K562 (cell line): ENCODE measurements at regions not wholly inside any gene's neighbourhood (a gene's known extent, or its start where the extent isn't known, plus 50 kb on each side); places are given as distances from the start of the nearest gene placed in this dataset.

ENCODE experiments used
- ATAC-seq: fragments of 200-7000 bp; cut with Tn5 transposase; 3 replicates; pipeline ENCODE4 v1.9.1; 2020; ENCODE audit warnings: moderate library complexity
- BruUV-seq: library from RNA; stranded (reverse); fragments of 400-500 nt; replicated peaks from 2 replicates; lab custom pipeline; 2021; lab: Mats Ljungman, UMichigan
- CTCF ChIA-PET: fragments of 300-600 bp; formaldehyde crosslinking; extraction: SDS; loops from one replicate; lab custom pipeline; 2021; ENCODE audit warnings: low intra/inter-chr PET ratio; lab: Yijun Ruan, JAX
- POLR2A ChIA-PET: fragments of 300-600, 350-650 bp; sonication (Branson Sonifier 250); formaldehyde crosslinking; extraction: SDS; loops from one replicate; lab custom pipeline; 2021; ENCODE audit warnings: antibody characterized with exemption, inconsistent platforms; lab: Yijun Ruan, JAX
- DNase-seq, 4 experiments: peaks; one replicate each; pipeline versions ENCODE4 v3.0.0 to v3.0.0-alpha.2; 2011 to 2018; ENCODE audit warnings: low spot score in 3 of 4, mixed read lengths in 3 of 4; ENCODE audit errors: extremely low read depth in 1 of 4
- FAIRE-seq: peaks from 2 replicates; lab custom pipeline; 2011; peaks lifted over from hg19 to GRCh38; lab: Jason Lieb, UNC
- H2AFZ ChIP-seq: 2 replicates; pipeline ENCODE4 v1.6.0; 2011; ENCODE audit warnings: low read depth, low read length, control low read depth, inconsistent platforms
- H3K27ac ChIP-seq: fragments of 200-600 bp; 3 replicates; pipeline ENCODE4 v1.8.0; 2011; ENCODE audit warnings: low read depth, mild to moderate bottlenecking, control low read depth, inconsistent platforms, low read length, moderate library complexity, mixed read lengths; ENCODE audit errors: extremely low read depth
- H3K27me3 ChIP-seq, 2 experiments: fragments of 300-600 bp in 1 of 2; 2 replicates in 1 of 2; 3 replicates in 1 of 2; pipeline versions ENCODE4 v1.6.0 to v1.8.0; 2011; ENCODE audit warnings: inconsistent platforms in 2 of 2, low read length in 2 of 2, mild to moderate bottlenecking in 1 of 2, mixed read lengths in 1 of 2, moderate library complexity in 1 of 2; ENCODE audit not compliant: control insufficient read depth in 2 of 2, insufficient read depth in 2 of 2
- H3K36me3 ChIP-seq: fragments of 300-600 bp; 3 replicates; pipeline ENCODE4 v1.8.0; 2011; ENCODE audit warnings: mild to moderate bottlenecking, low read length, inconsistent platforms; ENCODE audit not compliant: control insufficient read depth, insufficient read depth
- H3K4me1 ChIP-seq, 2 experiments: fragments of 200-600 bp in 1 of 2; replicated peaks in 1 of 2; 2 replicates in 1 of 2; 3 replicates in 1 of 2; pipeline versions ENCODE4 v1.5.1 to v1.8.0; 2011; ENCODE audit warnings: inconsistent platforms in 2 of 2, low read length in 2 of 2, mild to moderate bottlenecking in 1 of 2, mixed read lengths in 1 of 2, moderate library complexity in 1 of 2; ENCODE audit not compliant: control insufficient read depth in 2 of 2, insufficient read depth in 2 of 2
- H3K4me2 ChIP-seq: 2 replicates; pipeline ENCODE4 v1.6.1; 2011; ENCODE audit warnings: low read length, control low read depth, inconsistent platforms, mixed read lengths; ENCODE audit not compliant: insufficient read depth
- H3K4me3 ChIP-seq: fragments of 200-600 bp; sonication (generic), shearing (Covaris generic); 2 replicates; pipeline ENCODE4 v1.5.1; 2016; ENCODE audit warnings: control low read depth, inconsistent platforms
- H3K79me2 ChIP-seq: fragments of 200-600 bp; 3 replicates; pipeline ENCODE4 v1.8.0; 2011; ENCODE audit warnings: low read length, inconsistent platforms; ENCODE audit not compliant: control insufficient read depth, insufficient read depth
- H3K9ac ChIP-seq, 2 experiments: 2 replicates each; pipeline versions ENCODE4 v1.6.0 to v1.6.1; 2011; ENCODE audit warnings: low read depth in 2 of 2, low read length in 2 of 2, control low read depth in 1 of 2, inconsistent platforms in 1 of 2, mild to moderate bottlenecking in 1 of 2, mixed read lengths in 1 of 2; ENCODE audit not compliant: insufficient read depth in 1 of 2
- H3K9me1 ChIP-seq: one replicate; pipeline ENCODE4 v1.6.0; 2011; ENCODE audit warnings: inconsistent platforms, mild to moderate bottlenecking, low read length, moderate library complexity; ENCODE audit not compliant: control insufficient read depth, insufficient read depth
- H3K9me3 ChIP-seq: replicated peaks from 2 replicates; pipeline ENCODE4 v1.5.1; 2011; ENCODE audit warnings: low read depth, low read length, inconsistent platforms; ENCODE audit not compliant: control insufficient read depth, insufficient read depth
- H4K20me1 ChIP-seq: replicated peaks from 2 replicates; pipeline ENCODE4 v1.6.1; 2011; ENCODE audit warnings: low read length, inconsistent platforms, mixed read lengths; ENCODE audit not compliant: control insufficient read depth, insufficient read depth
- ATF6 ChIP-seq: sonication (generic); formaldehyde crosslinking; IDR thresholded peaks from 2 replicates; pipeline ENCODE4 v1.4.0; 2020; ENCODE audit warnings: mild to moderate bottlenecking, missing genetic modification reagents
- BHLHE40 ChIP-seq: IDR thresholded peaks from 2 replicates; pipeline ENCODE4 v1.6.1; 2011; ENCODE audit warnings: low read length, improper control_type of control experiment
- HDAC6 ChIP-seq: IDR thresholded peaks from 2 replicates; pipeline ENCODE4 v1.6.1; 2012; ENCODE audit warnings: low read depth, mild to moderate bottlenecking, control low read depth, inconsistent platforms, low read length, moderate library complexity
- MAX ChIP-seq: sonication (generic); formaldehyde crosslinking; IDR thresholded peaks from 2 replicates; pipeline ENCODE4 v1.9.0; 2022; ENCODE audit warnings: mild to moderate bottlenecking, missing genetic modification reagents
- MITF ChIP-seq: IDR thresholded peaks from 2 replicates; pipeline ENCODE4 v1.6.1; 2014; ENCODE audit warnings: antibody characterized with exemption
- RBM39 ChIP-seq: fragments of 200-400 bp; formaldehyde crosslinking; optimal IDR thresholded peaks from 2 replicates; pipeline ENCODE3; 2018; ENCODE audit warnings: low read depth, low read length
- SAP30 ChIP-seq: fragments of 200-600 bp; sonication (generic); IDR thresholded peaks from 2 replicates; pipeline ENCODE4 v1.6.1; 2012; ENCODE audit warnings: borderline replicate concordance, low read depth, mild to moderate bottlenecking, moderate library complexity, low read length, control low read depth, inconsistent platforms; ENCODE audit not compliant: insufficient read depth, poor library complexity, severe bottlenecking
- TAF9B ChIP-seq: fragments of 450-650 bp; IDR thresholded peaks from 2 replicates; pipeline ENCODE4 v1.6.1; 2018; ENCODE audit warnings: mild to moderate bottlenecking; ENCODE audit not compliant: partially characterized antibody
- TFAM ChIP-seq: fragments of 250-450 bp; sonication (Bioruptor Pico); conservative IDR thresholded peaks from 2 replicates; pipeline ENCODE4 v1.5.0; 2021; ENCODE audit warnings: mild to moderate bottlenecking, moderate library complexity
- WGBS: fragments of 100-300 bp; shearing (Covaris generic); methylation state at CpG from one replicate; pipeline ENCODE4 v1.1.6; 2016; ENCODE audit warnings: low coverage, mixed read lengths; ENCODE audit not compliant: insufficient coverage; ENCODE audit errors: missing lambda C conversion rate; 5-methylcytosine and 5-hydroxymethylcytosine counted together
- in situ Hi-C: fragments of 300-500 bp; cut with MboI; formaldehyde crosslinking; loops from 4 replicates; pipeline ENCODE4 v1.15.0; 2018; ENCODE audit warnings: inconsistent platforms, mixed read lengths
- intact Hi-C: fragments of 100-400 bp; cut with micrococcal nuclease; formaldehyde crosslinking; loops from 2 replicates; pipeline ENCODE4 v1.14.2; 2022
- TF ChIP-seq, protein P1 (sequence below), 2 experiments: fragments of 250-450 bp in 1 of 2; fragments of 450-650 bp in 1 of 2; sonication (Bioruptor Pico) in 1 of 2; IDR thresholded peaks; 2 replicates each; pipeline versions ENCODE4 v1.6.1 to v1.8.0; 2016 to 2021; ENCODE audit warnings: mild to moderate bottlenecking in 2 of 2, moderate library complexity in 2 of 2, missing compliant biosample characterization in 1 of 2, missing genetic modification characterization in 1 of 2

- ChIA-PET CTCF (no interaction called here), POLR2A (no interaction called here)
- H2AFZ ChIP-seq, result no peak overlapping the region
- H3K27ac ChIP-seq, result no peak overlapping the region
- H3K9me1 ChIP-seq, result no peaks in the 10 kb centered on the region
- no peaks in the 10 kb centered on the region for H3K36me3 ChIP-seq
- H3K9ac ChIP-seq, result no peak overlapping the region
- no peak for DNase-seq
- H3K79me2 ChIP-seq, result no peaks in the 10 kb centered on the region
- TF ChIP-seq MAX (CRISPR knock-in tag), result no peak
- TF ChIP-seq HDAC6, result no peak
- no peak for TF ChIP-seq MITF
- no peak for TF ChIP-seq SAP30
- TF ChIP-seq, protein P1, sequence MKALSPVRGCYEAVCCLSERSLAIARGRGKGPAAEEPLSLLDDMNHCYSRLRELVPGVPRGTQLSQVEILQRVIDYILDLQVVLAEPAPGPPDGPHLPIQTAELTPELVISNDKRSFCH (CRISPR knock-in tag; IDR thresholded peaks at IDR 0.05), result no peak
- TF ChIP-seq, protein P1 (tag; IDR thresholded peaks at IDR 0.05), result no peak
- TF ChIP-seq TAF9B, result no peak
- no peak for TF ChIP-seq ATF6 (CRISPR knock-in tag)
- TF ChIP-seq RBM39, result no peak
- no peak for TF ChIP-seq BHLHE40
- no peak for TF ChIP-seq TFAM
- no peaks in the 10 kb centered on the region for H3K9me3 ChIP-seq
- no peak for ATAC-seq
- 0% methylated on average over 3 of the region's 5 CpGs for WGBS
- in situ Hi-C loops (no loop called here), intact Hi-C loops (no loop called here)
- no peak for FAIRE-seq
- H3K4me1 ChIP-seq, result no peaks in the 10 kb centered on the region
- H4K20me1 ChIP-seq, result no peaks in the 10 kb centered on the region
- no peaks in the 10 kb centered on the region for H3K27me3 ChIP-seq
- no peak overlapping the region for H3K4me3 ChIP-seq
- BruUV-seq, result no TSS peak
- H3K4me2 ChIP-seq, result no peak overlapping the region
Observed at GRCh38 chr9:7973123-7973522, 173.5 kb upstream of the DMAC1 start.
